ENCODE measurements at regions not wholly inside any gene's neighbourhood (a gene's known extent, or its start where the extent isn't known, plus 50 kb on each side); places are given as distances from the start of the nearest gene placed in this dataset.
"Not testable (repeated sequence)": the region's sequence is repeated elsewhere in the genome, so short reads cannot be mapped to it uniquely, and the experiment has no call there.

GRCh38 chr2:145751155-145751554 is 1231.2 kb upstream of the ZEB2 start:
- no peak for DNase-seq (ENCODE audit: low read depth)
- no peak for TF ChIP-seq CTCF (conservative IDR thresholded peaks at IDR 0.05; ENCODE audit: low read length)
- no peak overlapping the region for H3K4me3 ChIP-seq (ENCODE audit: low read length)

GRCh38 chr2:145750612-145751011 is 1230.7 kb upstream of the ZEB2 start:
- no peak for TF ChIP-seq CTCF (conservative IDR thresholded peaks at IDR 0.05; ENCODE audit: low read length)
- H3K4me3 ChIP-seq (ENCODE audit: low read length): no peak overlapping the region
- no peak for DNase-seq (ENCODE audit: low read depth)

GRCh38 chr2:145750144-145750543 is 1230.2 kb upstream of the ZEB2 start:
- DNase-seq (ENCODE audit: low read depth): no peak
- no peak for TF ChIP-seq CTCF (conservative IDR thresholded peaks at IDR 0.05; ENCODE audit: low read length)
- H3K4me3 ChIP-seq (ENCODE audit: low read length): no peak overlapping the region

GRCh38 chr2:145749556-145749955 is 1229.6 kb upstream of the ZEB2 start:
- no peak overlapping the region for H3K4me3 ChIP-seq (ENCODE audit: low read length)
- no peak for TF ChIP-seq CTCF (conservative IDR thresholded peaks at IDR 0.05; ENCODE audit: low read length)

GRCh38 chr2:145748927-145749326 is 1229.0 kb upstream of the ZEB2 start:
- no peak for TF ChIP-seq CTCF (conservative IDR thresholded peaks at IDR 0.05; ENCODE audit: low read length)
- no peak overlapping the region for H3K4me3 ChIP-seq (ENCODE audit: low read length)
- no peak for DNase-seq (ENCODE audit: low read depth)

More at GRCh38 chr2:145749556-145749955, 1229.6 kb upstream of the ZEB2 start:
- no peak for DNase-seq (ENCODE audit: low read depth)

GRCh38 chr2:145747715-145748114 is 1227.8 kb upstream of the ZEB2 start:
- no peak for TF ChIP-seq CTCF (conservative IDR thresholded peaks at IDR 0.05; ENCODE audit: low read length)
- no peak for DNase-seq (ENCODE audit: low read depth)
- H3K4me3 ChIP-seq (ENCODE audit: low read length): no peak overlapping the region

GRCh38 chr2:145745387-145745721 is 1225.4 kb upstream of the ZEB2 start:
- H3K4me3 ChIP-seq (ENCODE audit: low read length); DNase-seq (ENCODE audit: low read depth): not testable (repeated sequence)
